ENCODE measurements at regions not wholly inside any gene's neighbourhood (a gene's known extent, or its start where the extent isn't known, plus 50 kb on each side); places are given as distances from the start of the nearest gene placed in this dataset.

GRCh38 chr7:10789170-10789569 is 184.5 kb upstream of the PHF14 start:
- ATAC-seq (no peak), DNase-seq (no peak)
- Histone ChIP-seq H3K27me3 (no peaks in the 10 kb centered on the region), H3K27ac (no peak overlapping the region), H3K36me3 (no peaks in the 10 kb centered on the region), H3K4me1 (no peaks in the 10 kb centered on the region), H3K4me3 (no peak overlapping the region), H3K9me3 (no peaks in the 10 kb centered on the region)
- TF ChIP-seq CTCF (IDR thresholded peaks at IDR 0.05): no peak
- intact Hi-C loops (cut with DNase I): no loop called here

GRCh38 chr7:10790910-10791309 is 182.8 kb upstream of the PHF14 start:
- DNase-seq (no peak), ATAC-seq (no peak)
- intact Hi-C loops (cut with DNase I): no loop called here
- H3K4me1 ChIP-seq: no peaks in the 10 kb centered on the region
- no peaks in the 10 kb centered on the region for H3K36me3 ChIP-seq
- H3K27me3 ChIP-seq: no peaks in the 10 kb centered on the region
- no peaks in the 10 kb centered on the region for H3K9me3 ChIP-seq
- no peak overlapping the region for H3K27ac ChIP-seq
- TF ChIP-seq CTCF (IDR thresholded peaks at IDR 0.05): no peak
- no peak overlapping the region for H3K4me3 ChIP-seq

- Histone ChIP-seq H3K9me3 (no peaks in the 10 kb centered on the region), H3K4me1 (no peaks in the 10 kb centered on the region), H3K4me3 (no peak overlapping the region), H3K27me3 (no peaks in the 10 kb centered on the region), H3K27ac (no peak overlapping the region), H3K36me3 (no peaks in the 10 kb centered on the region)
- TF ChIP-seq CTCF (IDR thresholded peaks at IDR 0.05): no peak
- ATAC-seq: no peak
- intact Hi-C loops (cut with DNase I): no loop called here
- DNase-seq: no peak
These were observed 179.5 kb upstream of the PHF14 start for GRCh38 chr7:10793995-10794775.

GRCh38 chr7:10797157-10797556 is 176.5 kb upstream of the PHF14 start:
- Histone ChIP-seq H3K4me3 (no peak overlapping the region), H3K27me3 (no peaks in the 10 kb centered on the region), H3K4me1 (no peaks in the 10 kb centered on the region), H3K9me3 (no peaks in the 10 kb centered on the region), H3K36me3 (no peaks in the 10 kb centered on the region), H3K27ac (no peak overlapping the region)
- DNase-seq (no peak), ATAC-seq (no peak)
- TF ChIP-seq CTCF (IDR thresholded peaks at IDR 0.05): no peak
- intact Hi-C loops (cut with DNase I): no loop called here

- Histone ChIP-seq H3K27me3 (no peaks in the 10 kb centered on the region), H3K4me3 (no peak overlapping the region), H3K4me1 (no peaks in the 10 kb centered on the region), H3K36me3 (no peaks in the 10 kb centered on the region), H3K27ac (no peak overlapping the region), H3K9me3 (no peaks in the 10 kb centered on the region)
- no peak for ATAC-seq
- no peak for TF ChIP-seq CTCF (IDR thresholded peaks at IDR 0.05)
- intact Hi-C loops (cut with DNase I): no loop called here
- DNase-seq: no peak
These were observed 175.6 kb upstream of the PHF14 start for GRCh38 chr7:10798044-10798443.

GRCh38 chr7:10799475-10799874 is 174.2 kb upstream of the PHF14 start:
- H3K4me3 ChIP-seq: no peak overlapping the region
- no peak for ATAC-seq
- H3K36me3 ChIP-seq: no peaks in the 10 kb centered on the region
- H3K9me3 ChIP-seq: no peaks in the 10 kb centered on the region
- no peak overlapping the region for H3K27ac ChIP-seq
- H3K4me1 ChIP-seq: no peaks in the 10 kb centered on the region
- no peak for DNase-seq
- H3K27me3 ChIP-seq: no peaks in the 10 kb centered on the region
- intact Hi-C loops (cut with DNase I): no loop called here
- TF ChIP-seq CTCF (IDR thresholded peaks at IDR 0.05): no peak

Measured in upper lobe of right lung (tissue), 1 donor.